ENCODE measurements at regions not wholly inside any gene's neighbourhood (a gene's known extent, or its start where the extent isn't known, plus 50 kb on each side); places are given as distances from the start of the nearest gene placed in this dataset.

DNA sequence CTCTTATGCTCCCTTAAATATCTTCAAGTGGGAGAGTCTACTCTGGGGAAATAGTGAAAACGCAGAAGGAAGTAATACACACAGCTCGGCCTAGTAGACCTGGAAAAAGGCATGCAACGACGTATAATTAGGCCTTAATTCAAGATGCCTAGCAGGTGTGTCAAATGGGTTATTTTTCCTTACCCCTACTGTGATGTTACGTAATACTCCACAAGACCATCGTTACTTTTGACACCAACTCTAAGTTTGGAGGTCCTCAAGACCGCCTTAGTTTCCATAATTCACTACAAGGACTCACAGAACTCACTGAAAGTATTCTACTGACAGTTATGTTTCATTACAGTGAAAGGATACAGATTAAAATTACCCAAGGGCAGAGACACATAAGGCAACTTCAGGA lies 1024.3 kb upstream of the MAP3K7 start:
- TF ChIP-seq, protein P1, sequence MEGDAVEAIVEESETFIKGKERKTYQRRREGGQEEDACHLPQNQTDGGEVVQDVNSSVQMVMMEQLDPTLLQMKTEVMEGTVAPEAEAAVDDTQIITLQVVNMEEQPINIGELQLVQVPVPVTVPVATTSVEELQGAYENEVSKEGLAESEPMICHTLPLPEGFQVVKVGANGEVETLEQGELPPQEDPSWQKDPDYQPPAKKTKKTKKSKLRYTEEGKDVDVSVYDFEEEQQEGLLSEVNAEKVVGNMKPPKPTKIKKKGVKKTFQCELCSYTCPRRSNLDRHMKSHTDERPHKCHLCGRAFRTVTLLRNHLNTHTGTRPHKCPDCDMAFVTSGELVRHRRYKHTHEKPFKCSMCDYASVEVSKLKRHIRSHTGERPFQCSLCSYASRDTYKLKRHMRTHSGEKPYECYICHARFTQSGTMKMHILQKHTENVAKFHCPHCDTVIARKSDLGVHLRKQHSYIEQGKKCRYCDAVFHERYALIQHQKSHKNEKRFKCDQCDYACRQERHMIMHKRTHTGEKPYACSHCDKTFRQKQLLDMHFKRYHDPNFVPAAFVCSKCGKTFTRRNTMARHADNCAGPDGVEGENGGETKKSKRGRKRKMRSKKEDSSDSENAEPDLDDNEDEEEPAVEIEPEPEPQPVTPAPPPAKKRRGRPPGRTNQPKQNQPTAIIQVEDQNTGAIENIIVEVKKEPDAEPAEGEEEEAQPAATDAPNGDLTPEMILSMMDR (IDR thresholded peaks at IDR 0.05), result no peak
- TF ChIP-seq POLR2A (IDR thresholded peaks at IDR 0.05), result no peak

Measured in body of pancreas (tissue), 4 donors.